DND-41 (cell line): ENCODE measurements at regions not wholly inside any gene's neighbourhood (a gene's known extent, or its start where the extent isn't known, plus 50 kb on each side); places are given as distances from the start of the nearest gene placed in this dataset.

ENCODE experiments used
- ATAC-seq: fragments of 200-7000 bp; cut with Tn5 transposase; 3 replicates; pipeline ENCODE4 v1.9.1; 2021; ENCODE audit warnings: low read depth; ENCODE audit not compliant: insufficient read depth
- DNase-seq: peaks from one replicate; pipeline ENCODE4 v3.0.0-alpha.2; 2020
- H2AFZ ChIP-seq: 2 replicates; pipeline ENCODE4 v1.6.0; 2012; ENCODE audit warnings: low read depth, low read length
- H3K27ac ChIP-seq: 2 replicates; pipeline ENCODE4 v1.5.1; 2012; ENCODE audit warnings: low read length, inconsistent platforms
- H3K27me3 ChIP-seq: fragments of 200-600 bp; sonication (generic); 2 replicates; pipeline ENCODE4 v1.6.0; 2012; ENCODE audit warnings: low read length, mild to moderate bottlenecking, inconsistent platforms; ENCODE audit not compliant: insufficient read depth, poor library complexity
- H3K36me3 ChIP-seq: 2 replicates; pipeline ENCODE4 v1.5.1; 2012; ENCODE audit warnings: low read length, inconsistent platforms; ENCODE audit not compliant: insufficient read depth
- H3K4me1 ChIP-seq: 2 replicates; pipeline ENCODE4 v1.5.1; 2012; ENCODE audit warnings: mild to moderate bottlenecking, low read length; ENCODE audit not compliant: insufficient read depth
- H3K4me2 ChIP-seq: 2 replicates; pipeline ENCODE4 v1.6.0; 2012; ENCODE audit warnings: mild to moderate bottlenecking, moderate library complexity, low read length, inconsistent platforms; ENCODE audit not compliant: insufficient read depth
- H3K4me3 ChIP-seq, 2 experiments: fragments of 200-600 bp in 1 of 2; shearing (Covaris generic) in 1 of 2; 2 replicates each; pipeline ENCODE4 v1.5.1; 2012 to 2016; ENCODE audit warnings: inconsistent platforms in 2 of 2, low read length in 2 of 2, mild to moderate bottlenecking in 2 of 2, low read depth in 1 of 2, moderate library complexity in 1 of 2
- H3K79me2 ChIP-seq: 2 replicates; pipeline ENCODE4 v1.6.0; 2012; ENCODE audit warnings: low read length, inconsistent platforms; ENCODE audit not compliant: insufficient read depth
- H3K9ac ChIP-seq: 2 replicates; pipeline ENCODE4 v1.6.0; 2012; ENCODE audit warnings: low read depth, mild to moderate bottlenecking, inconsistent platforms, low read length, moderate library complexity
- H3K9me3 ChIP-seq: 2 replicates; pipeline ENCODE4 v1.5.1; 2012; ENCODE audit warnings: low read length, moderate library complexity, mild to moderate bottlenecking, inconsistent platforms; ENCODE audit not compliant: insufficient read depth, severe bottlenecking
- H4K20me1 ChIP-seq: 2 replicates; pipeline ENCODE4 v1.6.0; 2012; ENCODE audit warnings: low read length; ENCODE audit not compliant: insufficient read depth
- EZH2 ChIP-seq: IDR thresholded peaks from 3 replicates; pipeline ENCODE4 v1.6.1; 2012; ENCODE audit warnings: borderline replicate concordance, low read depth, mild to moderate bottlenecking, moderate library complexity, low read length, inconsistent platforms; ENCODE audit not compliant: severe bottlenecking
- TF ChIP-seq, protein P1 (sequence below): IDR thresholded peaks from 2 replicates; pipeline ENCODE4 v1.5.1; 2012; ENCODE audit warnings: borderline replicate concordance, low read length, moderate library complexity, mild to moderate bottlenecking; ENCODE audit not compliant: poor library complexity, severe bottlenecking; ENCODE audit errors: extremely low read depth

DNA sequence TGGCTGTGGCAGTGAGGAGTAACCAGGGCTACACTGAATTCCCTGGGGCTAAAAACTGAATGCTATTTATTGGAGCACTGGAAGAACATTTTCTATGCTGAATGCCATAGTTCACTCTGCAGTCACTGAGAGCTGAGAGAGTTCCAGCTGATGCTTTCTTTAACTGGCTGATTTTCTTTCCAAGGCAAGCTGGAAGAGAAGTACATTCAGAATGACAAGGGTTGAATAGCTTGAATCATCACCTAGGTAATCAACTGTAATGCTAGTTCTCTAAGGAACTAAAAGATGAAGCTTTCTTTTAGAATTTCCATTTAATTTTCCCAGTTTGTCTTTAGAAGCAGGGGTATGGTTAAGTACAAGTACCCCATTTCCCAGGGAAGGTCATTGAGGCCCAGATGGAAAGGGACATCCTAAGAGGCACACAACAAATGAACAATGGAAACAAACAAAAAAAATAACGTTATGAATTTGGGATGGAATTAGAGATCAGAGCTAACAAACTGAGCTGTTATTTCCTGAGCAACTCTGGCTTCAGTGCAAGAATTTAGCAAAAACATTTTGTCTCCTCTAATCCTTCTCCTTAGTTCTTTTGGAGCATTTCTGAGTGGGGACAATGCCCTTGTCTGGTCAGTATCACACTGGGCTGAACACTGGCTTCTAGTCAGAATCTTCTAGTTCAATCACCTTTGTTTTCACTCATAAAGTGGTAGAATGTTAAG, 132.8 kb upstream of the REG3A start:
- Histone ChIP-seq H3K27me3 (no peaks in the 10 kb centered on the region), H3K9me3 (no peaks in the 10 kb centered on the region)
- ATAC-seq = no peak

DNA sequence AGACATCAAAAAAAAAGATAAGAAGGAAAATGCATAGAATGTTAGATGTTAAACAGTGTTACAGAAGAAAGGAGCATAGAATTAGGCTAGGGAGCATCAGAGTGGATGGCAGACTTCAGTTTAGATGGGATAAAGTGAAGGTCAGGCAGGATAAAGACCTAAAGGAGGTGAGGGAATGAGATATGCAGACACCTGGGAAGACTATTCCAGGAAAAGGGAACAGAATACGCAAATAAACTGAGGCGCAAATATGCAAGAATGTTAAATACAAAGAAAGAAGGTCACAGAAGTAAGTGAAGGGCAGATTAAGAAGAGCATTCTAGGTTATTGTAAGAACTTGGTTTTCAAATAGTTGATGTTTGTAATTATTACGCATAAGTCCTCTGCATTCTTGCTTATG, 116.3 kb upstream of the REG3A start:
- no peak overlapping the region for H3K27ac ChIP-seq
- TF ChIP-seq EZH2 = no peak
- TF ChIP-seq, protein P1, sequence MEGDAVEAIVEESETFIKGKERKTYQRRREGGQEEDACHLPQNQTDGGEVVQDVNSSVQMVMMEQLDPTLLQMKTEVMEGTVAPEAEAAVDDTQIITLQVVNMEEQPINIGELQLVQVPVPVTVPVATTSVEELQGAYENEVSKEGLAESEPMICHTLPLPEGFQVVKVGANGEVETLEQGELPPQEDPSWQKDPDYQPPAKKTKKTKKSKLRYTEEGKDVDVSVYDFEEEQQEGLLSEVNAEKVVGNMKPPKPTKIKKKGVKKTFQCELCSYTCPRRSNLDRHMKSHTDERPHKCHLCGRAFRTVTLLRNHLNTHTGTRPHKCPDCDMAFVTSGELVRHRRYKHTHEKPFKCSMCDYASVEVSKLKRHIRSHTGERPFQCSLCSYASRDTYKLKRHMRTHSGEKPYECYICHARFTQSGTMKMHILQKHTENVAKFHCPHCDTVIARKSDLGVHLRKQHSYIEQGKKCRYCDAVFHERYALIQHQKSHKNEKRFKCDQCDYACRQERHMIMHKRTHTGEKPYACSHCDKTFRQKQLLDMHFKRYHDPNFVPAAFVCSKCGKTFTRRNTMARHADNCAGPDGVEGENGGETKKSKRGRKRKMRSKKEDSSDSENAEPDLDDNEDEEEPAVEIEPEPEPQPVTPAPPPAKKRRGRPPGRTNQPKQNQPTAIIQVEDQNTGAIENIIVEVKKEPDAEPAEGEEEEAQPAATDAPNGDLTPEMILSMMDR = no peak
- ATAC-seq = no peak

More for the DNA sequence above, 132.8 kb upstream of the REG3A start:
- no peak for TF ChIP-seq EZH2
- TF ChIP-seq, protein P1 = no peak
- Histone ChIP-seq H3K4me2 (no peak overlapping the region), H4K20me1 (no peaks in the 10 kb centered on the region), H3K9ac (no peak overlapping the region), H2AFZ (no peak overlapping the region), H3K27ac (no peak overlapping the region), H3K36me3 (no peaks in the 10 kb centered on the region), H3K4me3 (no peak overlapping the region), H3K4me1 (no peaks in the 10 kb centered on the region), H3K79me2 (no peaks in the 10 kb centered on the region)
- no peak for DNase-seq

DNA sequence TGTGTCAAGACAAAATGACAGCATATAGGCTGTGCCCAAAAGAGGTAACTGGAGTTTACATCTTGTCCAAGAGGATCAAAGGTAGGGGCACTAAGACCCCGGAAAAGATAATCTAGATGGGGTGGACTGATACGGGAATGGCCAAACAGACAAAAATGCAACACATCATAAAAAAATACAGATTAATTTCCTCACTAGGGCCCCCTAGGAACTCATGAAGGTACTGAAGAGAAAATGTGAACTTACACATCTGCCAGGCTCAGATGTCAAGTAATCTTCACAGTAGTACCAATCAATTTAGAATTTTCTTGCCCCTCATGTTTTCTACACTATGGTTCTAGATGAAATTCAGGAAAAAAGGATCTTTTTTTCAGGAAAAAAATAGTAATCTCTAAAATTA, 115.6 kb upstream of the REG3A start:
- no peaks in the 10 kb centered on the region for H3K27me3 ChIP-seq
- peaks cover 16% of the 10 kb centered on the region for H3K9me3 ChIP-seq
- H2AFZ ChIP-seq = no peak overlapping the region
- H4K20me1 ChIP-seq = no peaks in the 10 kb centered on the region
- no peak overlapping the region for H3K27ac ChIP-seq
- no peak overlapping the region for H3K4me3 ChIP-seq
- no peak overlapping the region for H3K9ac ChIP-seq
- DNase-seq (no peak), ATAC-seq (no peak)
- TF ChIP-seq EZH2 = no peak
- TF ChIP-seq, protein P1 = no peak
- no peak overlapping the region for H3K4me2 ChIP-seq
- H3K36me3 ChIP-seq = no peaks in the 10 kb centered on the region
- H3K4me1 ChIP-seq = no peaks in the 10 kb centered on the region
- no peaks in the 10 kb centered on the region for H3K79me2 ChIP-seq

More for the DNA sequence above, 116.3 kb upstream of the REG3A start:
- no peak for DNase-seq
- H3K4me1 ChIP-seq = no peaks in the 10 kb centered on the region
- no peak overlapping the region for H2AFZ ChIP-seq
- no peaks in the 10 kb centered on the region for H3K36me3 ChIP-seq
- H3K9ac ChIP-seq = no peak overlapping the region
- no peak overlapping the region for H3K4me2 ChIP-seq
- no peak overlapping the region for H3K4me3 ChIP-seq
- H3K79me2 ChIP-seq = no peaks in the 10 kb centered on the region
- no peaks in the 10 kb centered on the region for H3K27me3 ChIP-seq
- peaks cover 16% of the 10 kb centered on the region for H3K9me3 ChIP-seq
- no peaks in the 10 kb centered on the region for H4K20me1 ChIP-seq
